ENCODE measurements at regions not wholly inside any gene's neighbourhood (a gene's known extent, or its start where the extent isn't known, plus 50 kb on each side); places are given as distances from the start of the nearest gene placed in this dataset.

GRCh38 chr1:99163671-99164070 is 100.6 kb upstream of the PLPPR4 start:
- no peak for DNase-seq (ENCODE audit: low spot score)

GRCh38 chr1:99170516-99170915 is 93.8 kb upstream of the PLPPR4 start:
- peak; percentile 58 for DNase-seq (ENCODE audit: low spot score)

- no peak for DNase-seq (ENCODE audit: low spot score)
Measured at GRCh38 chr1:99171184-99171813, 93.0 kb upstream of the PLPPR4 start.

GRCh38 chr1:99173282-99173681 is 91.0 kb upstream of the PLPPR4 start:
- DNase-seq (ENCODE audit: low spot score) = no peak

- DNase-seq (ENCODE audit: low spot score) = no peak
Measured at GRCh38 chr1:99173900-99174299, 90.4 kb upstream of the PLPPR4 start.

- no peak for DNase-seq (ENCODE audit: low spot score)
Measured at GRCh38 chr1:99176753-99177152, 87.5 kb upstream of the PLPPR4 start.

- no peak for DNase-seq (ENCODE audit: low spot score)
Measured at GRCh38 chr1:99177465-99177864, 86.8 kb upstream of the PLPPR4 start.

- DNase-seq (ENCODE audit: low spot score) = peak; percentile 81
Measured at GRCh38 chr1:99180343-99180808, 83.9 kb upstream of the PLPPR4 start.

- no peak for DNase-seq (ENCODE audit: low spot score)
Measured at GRCh38 chr1:99180915-99181314, 83.4 kb upstream of the PLPPR4 start.

GRCh38 chr1:99181892-99182291 is 82.4 kb upstream of the PLPPR4 start:
- no peak for DNase-seq (ENCODE audit: low spot score)

- DNase-seq (ENCODE audit: low spot score) = no peak
Measured at GRCh38 chr1:99185196-99185595, 79.1 kb upstream of the PLPPR4 start.

GRCh38 chr1:99193431-99193830 is 70.9 kb upstream of the PLPPR4 start:
- DNase-seq (ENCODE audit: low spot score) = no peak

- no peak for DNase-seq (ENCODE audit: low spot score)
Measured at GRCh38 chr1:99198393-99198792, 65.9 kb upstream of the PLPPR4 start.

- no peak for DNase-seq (ENCODE audit: low spot score)
Measured at GRCh38 chr1:99207216-99207615, 57.1 kb upstream of the PLPPR4 start.
